ENCODE measurements at regions not wholly inside any gene's neighbourhood (a gene's known extent, or its start where the extent isn't known, plus 50 kb on each side); places are given as distances from the start of the nearest gene placed in this dataset.

- no peak overlapping the region for H3K9ac ChIP-seq (ENCODE audit: insufficient read depth, low read depth, low read length)
- no TSS peak for BruUV-seq (replicated peaks)
- no peaks in the 10 kb centered on the region for H3K36me3 ChIP-seq (replicated peaks in 1 of 2; ENCODE audit: control insufficient read depth in 1 of 2, insufficient read depth in 2 of 2, low read length in 2 of 2)
These were observed 398.8 kb downstream of the NFIB start for GRCh38 chr9:13915131-13915530.

More at GRCh38 chr9:13915131-13915530, 398.8 kb downstream of the NFIB start:
- Histone ChIP-seq H3K9me3 (ENCODE audit: low read length) (no peaks in the 10 kb centered on the region), H3K4me1 (ENCODE audit: insufficient read depth, low read length) (no peaks in the 10 kb centered on the region), H3K27me3 (ENCODE audit: control insufficient read depth in 1 of 2, insufficient read depth in 2 of 2, low read length in 2 of 2) (no peaks in the 10 kb centered on the region), H2AFZ (ENCODE audit: low read length) (no peak overlapping the region), H3K79me2 (ENCODE audit: insufficient read depth, low read length) (no peaks in the 10 kb centered on the region), H4K20me1 (ENCODE audit: insufficient read depth, low read length) (no peaks in the 10 kb centered on the region), H3K4me2 (ENCODE audit: low read depth, low read length) (no peak overlapping the region), H3K27ac (ENCODE audit: extremely low read length, insufficient read depth, low read length) (no peak overlapping the region), H3K4me3 (replicated peaks in 1 of 3; ENCODE audit: insufficient read depth in 1 of 3, low read depth in 2 of 3, low read length in 3 of 3) (no peak overlapping the region)
- no peak for DNase-seq (ENCODE audit: low spot score)
- TF ChIP-seq ZNF234 (CRISPR knock-in tag; conservative IDR thresholded peaks at IDR 0.05) (no peak), SP1 (IDR thresholded peaks at IDR 0.05) (no peak), SP1 (CRISPR knock-in tag; IDR thresholded peaks at IDR 0.05) (no peak), DPF2 (CRISPR knock-in tag; IDR thresholded peaks at IDR 0.05; ENCODE audit: borderline replicate concordance, low read depth) (no peak), U2AF1 (optimal IDR thresholded peaks at IDR 0.05; ENCODE audit: low read depth, low read length) (no peak), SAFB2 (CRISPR knock-in tag; IDR thresholded peaks at IDR 0.05; ENCODE audit: borderline replicate concordance, low read depth) (no peak), TEAD3 (CRISPR knock-in tag; optimal IDR thresholded peaks at IDR 0.05; ENCODE audit: borderline replicate concordance) (no peak), FLYWCH1 (CRISPR knock-in tag; IDR thresholded peaks at IDR 0.05) (no peak), ELK4 (CRISPR knock-in tag; IDR thresholded peaks at IDR 0.05; ENCODE audit: borderline replicate concordance) (no peak), GATA4 (IDR thresholded peaks at IDR 0.05; ENCODE audit: borderline replicate concordance, low read depth) (no peak), ARID2 (CRISPR knock-in tag; IDR thresholded peaks at IDR 0.05; ENCODE audit: borderline replicate concordance) (no peak), DBP (CRISPR knock-in tag; IDR thresholded peaks at IDR 0.05; ENCODE audit: not compliant biosample characterization) (no peak), SNAI1 (CRISPR knock-in tag; IDR thresholded peaks at IDR 0.05; ENCODE audit: borderline replicate concordance) (no peak), ZNF251 (CRISPR knock-in tag; IDR thresholded peaks at IDR 0.05) (no peak), ZNF607 (CRISPR knock-in tag; IDR thresholded peaks at IDR 0.05; ENCODE audit: borderline replicate concordance) (no peak)
- TF ChIP-seq, protein P1, sequence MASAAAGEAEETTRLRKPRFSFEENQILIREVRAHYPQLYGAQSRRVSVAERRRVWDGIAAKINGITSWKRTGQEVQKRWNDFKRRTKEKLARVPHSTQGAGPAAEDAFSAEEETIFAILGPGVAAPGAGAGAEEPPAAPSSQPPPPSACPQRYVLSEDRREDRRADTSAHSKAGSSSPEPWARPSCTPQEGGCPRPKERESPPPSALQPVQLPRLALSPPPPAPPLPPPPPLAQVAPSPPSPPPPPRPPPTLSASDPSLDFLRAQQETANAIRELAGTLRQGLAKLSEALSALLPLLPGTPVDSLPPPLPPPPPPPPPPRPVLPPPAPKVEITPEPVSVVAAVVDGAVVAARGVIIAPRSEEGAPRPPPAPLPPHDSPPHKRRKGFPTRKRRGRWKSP (CRISPR knock-in tag; IDR thresholded peaks at IDR 0.05): no peak
- TF ChIP-seq, protein P2, sequence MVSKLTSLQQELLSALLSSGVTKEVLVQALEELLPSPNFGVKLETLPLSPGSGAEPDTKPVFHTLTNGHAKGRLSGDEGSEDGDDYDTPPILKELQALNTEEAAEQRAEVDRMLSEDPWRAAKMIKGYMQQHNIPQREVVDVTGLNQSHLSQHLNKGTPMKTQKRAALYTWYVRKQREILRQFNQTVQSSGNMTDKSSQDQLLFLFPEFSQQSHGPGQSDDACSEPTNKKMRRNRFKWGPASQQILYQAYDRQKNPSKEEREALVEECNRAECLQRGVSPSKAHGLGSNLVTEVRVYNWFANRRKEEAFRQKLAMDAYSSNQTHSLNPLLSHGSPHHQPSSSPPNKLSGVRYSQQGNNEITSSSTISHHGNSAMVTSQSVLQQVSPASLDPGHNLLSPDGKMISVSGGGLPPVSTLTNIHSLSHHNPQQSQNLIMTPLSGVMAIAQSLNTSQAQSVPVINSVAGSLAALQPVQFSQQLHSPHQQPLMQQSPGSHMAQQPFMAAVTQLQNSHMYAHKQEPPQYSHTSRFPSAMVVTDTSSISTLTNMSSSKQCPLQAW (CRISPR knock-in tag; IDR thresholded peaks at IDR 0.05): no peak
- TF ChIP-seq, protein P3, sequence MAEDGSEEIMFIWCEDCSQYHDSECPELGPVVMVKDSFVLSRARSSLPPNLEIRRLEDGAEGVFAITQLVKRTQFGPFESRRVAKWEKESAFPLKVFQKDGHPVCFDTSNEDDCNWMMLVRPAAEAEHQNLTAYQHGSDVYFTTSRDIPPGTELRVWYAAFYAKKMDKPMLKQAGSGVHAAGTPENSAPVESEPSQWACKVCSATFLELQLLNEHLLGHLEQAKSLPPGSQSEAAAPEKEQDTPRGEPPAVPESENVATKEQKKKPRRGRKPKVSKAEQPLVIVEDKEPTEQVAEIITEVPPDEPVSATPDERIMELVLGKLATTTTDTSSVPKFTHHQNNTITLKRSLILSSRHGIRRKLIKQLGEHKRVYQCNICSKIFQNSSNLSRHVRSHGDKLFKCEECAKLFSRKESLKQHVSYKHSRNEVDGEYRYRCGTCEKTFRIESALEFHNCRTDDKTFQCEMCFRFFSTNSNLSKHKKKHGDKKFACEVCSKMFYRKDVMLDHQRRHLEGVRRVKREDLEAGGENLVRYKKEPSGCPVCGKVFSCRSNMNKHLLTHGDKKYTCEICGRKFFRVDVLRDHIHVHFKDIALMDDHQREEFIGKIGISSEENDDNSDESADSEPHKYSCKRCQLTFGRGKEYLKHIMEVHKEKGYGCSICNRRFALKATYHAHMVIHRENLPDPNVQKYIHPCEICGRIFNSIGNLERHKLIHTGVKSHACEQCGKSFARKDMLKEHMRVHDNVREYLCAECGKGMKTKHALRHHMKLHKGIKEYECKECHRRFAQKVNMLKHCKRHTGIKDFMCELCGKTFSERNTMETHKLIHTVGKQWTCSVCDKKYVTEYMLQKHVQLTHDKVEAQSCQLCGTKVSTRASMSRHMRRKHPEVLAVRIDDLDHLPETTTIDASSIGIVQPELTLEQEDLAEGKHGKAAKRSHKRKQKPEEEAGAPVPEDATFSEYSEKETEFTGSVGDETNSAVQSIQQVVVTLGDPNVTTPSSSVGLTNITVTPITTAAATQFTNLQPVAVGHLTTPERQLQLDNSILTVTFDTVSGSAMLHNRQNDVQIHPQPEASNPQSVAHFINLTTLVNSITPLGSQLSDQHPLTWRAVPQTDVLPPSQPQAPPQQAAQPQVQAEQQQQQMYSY (CRISPR knock-in tag; IDR thresholded peaks at IDR 0.05): no peak
- in situ Hi-C loops (cut with HindIII; ENCODE audit: extremely low pct_ligation_motif_present, low pct_unique_long_range_greater_than_20kb): no loop called here
- ChIA-PET POLR2A (no interaction called here), CTCF (ENCODE audit: low intra/inter-chr PET ratio, low total read pairs) (no interaction called here)
- intact Hi-C loops (cut with micrococcal nuclease; ENCODE audit: unreplicated experiment): no loop called here
- FAIRE-seq: no peak
- 0% methylated on average over 1 of the region's 1 CpG for WGBS (ENCODE audit: low lambda C conversion rate)
- ATAC-seq: no peak
